ENCODE measurements at regions not wholly inside any gene's neighbourhood (a gene's known extent, or its start where the extent isn't known, plus 50 kb on each side); places are given as distances from the start of the nearest gene placed in this dataset.

- intact Hi-C loops (cut with DNase I; ENCODE audit: low total_unique reads) = loop anchor here (10.0 kb wide), 1 partner anchor 64 kb away; the partner anchor contains the start of gene TAGAP
- peaks cover 16 to 56% (median 41%) of the 10 kb centered on the region in 4 donors for H3K4me1 ChIP-seq
- peak overlapping the region in 1 of 5 donors; percentile 78 for H3K27ac ChIP-seq
- H3K4me3 ChIP-seq = no peak overlapping the region
- peaks cover 0 to 11% (median 0%) of the 10 kb centered on the region in 3 donors for H3K27me3 ChIP-seq
- DNase-seq = no peak
- H3K9me3 ChIP-seq = no peaks in the 10 kb centered on the region
- 90 to 96% (median 91%) methylated on average over 10 of the region's 10 CpGs for WGBS, 5 donors
- no peaks in the 10 kb centered on the region for H3K36me3 ChIP-seq
- TF ChIP-seq, protein P1, sequence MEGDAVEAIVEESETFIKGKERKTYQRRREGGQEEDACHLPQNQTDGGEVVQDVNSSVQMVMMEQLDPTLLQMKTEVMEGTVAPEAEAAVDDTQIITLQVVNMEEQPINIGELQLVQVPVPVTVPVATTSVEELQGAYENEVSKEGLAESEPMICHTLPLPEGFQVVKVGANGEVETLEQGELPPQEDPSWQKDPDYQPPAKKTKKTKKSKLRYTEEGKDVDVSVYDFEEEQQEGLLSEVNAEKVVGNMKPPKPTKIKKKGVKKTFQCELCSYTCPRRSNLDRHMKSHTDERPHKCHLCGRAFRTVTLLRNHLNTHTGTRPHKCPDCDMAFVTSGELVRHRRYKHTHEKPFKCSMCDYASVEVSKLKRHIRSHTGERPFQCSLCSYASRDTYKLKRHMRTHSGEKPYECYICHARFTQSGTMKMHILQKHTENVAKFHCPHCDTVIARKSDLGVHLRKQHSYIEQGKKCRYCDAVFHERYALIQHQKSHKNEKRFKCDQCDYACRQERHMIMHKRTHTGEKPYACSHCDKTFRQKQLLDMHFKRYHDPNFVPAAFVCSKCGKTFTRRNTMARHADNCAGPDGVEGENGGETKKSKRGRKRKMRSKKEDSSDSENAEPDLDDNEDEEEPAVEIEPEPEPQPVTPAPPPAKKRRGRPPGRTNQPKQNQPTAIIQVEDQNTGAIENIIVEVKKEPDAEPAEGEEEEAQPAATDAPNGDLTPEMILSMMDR (IDR thresholded peaks at IDR 0.05) = no peak
- TF ChIP-seq POLR2A (IDR thresholded peaks at IDR 0.05) (no peak), EP300 (IDR thresholded peaks at IDR 0.05) (no peak), POLR2AphosphoS5 (IDR thresholded peaks at IDR 0.05) (no peak)
Measured at GRCh38 chr6:159108426-159108985, 60.7 kb upstream of the FNDC1 start.

GRCh38 chr6:159107451-159108260, 61.5 kb upstream of the FNDC1 start:
- peak overlapping the region in 3 of 4 donors; percentile 4 to 25 (median 7) for H3K4me3 ChIP-seq
- H3K27me3 ChIP-seq = peaks cover 0 to 11% (median 0%) of the 10 kb centered on the region in 3 donors
- TF ChIP-seq POLR2A (IDR thresholded peaks at IDR 0.05) = no peak
- no peak for TF ChIP-seq EP300 (IDR thresholded peaks at IDR 0.05)
- no peak for TF ChIP-seq POLR2AphosphoS5 (IDR thresholded peaks at IDR 0.05)
- TF ChIP-seq, protein P1 (IDR thresholded peaks at IDR 0.05) = no peak
- peaks cover 16 to 56% (median 42%) of the 10 kb centered on the region in 4 donors for H3K4me1 ChIP-seq
- H3K36me3 ChIP-seq = no peaks in the 10 kb centered on the region
- intact Hi-C loops (cut with DNase I; ENCODE audit: low total_unique reads) = loop anchor here (10.0 kb wide), 1 partner anchor 63 kb away; the partner anchor contains the start of gene TAGAP
- DNase-seq = peak; percentile 32 to 60
- peak overlapping the region; percentile 71 to 85 (median 78) for H3K27ac ChIP-seq
- WGBS, 5 donors = 46 to 68% (median 49%) methylated on average over 19 of the region's 19 CpGs
- H3K9me3 ChIP-seq = no peaks in the 10 kb centered on the region

GRCh38 chr6:159106627-159107241, 61.9 kb upstream of the TAGAP start:
- intact Hi-C loops (cut with DNase I; ENCODE audit: low total_unique reads) = loop anchor here (10.0 kb wide), 1 partner anchor 62 kb away; the partner anchor contains the start of gene TAGAP
- Histone ChIP-seq H3K27me3 (peaks cover 0 to 11% (median 0%) of the 10 kb centered on the region in 3 donors), H3K36me3 (no peaks in the 10 kb centered on the region), H3K4me3 (peak overlapping the region in 3 of 4 donors; percentile 4 to 25 (median 7)), H3K9me3 (no peaks in the 10 kb centered on the region), H3K27ac (peak overlapping the region; percentile 35 to 78 (median 76)), H3K4me1 (peaks cover 16 to 56% (median 42%) of the 10 kb centered on the region in 4 donors)
- TF ChIP-seq EP300 (IDR thresholded peaks at IDR 0.05) (no peak), POLR2AphosphoS5 (IDR thresholded peaks at IDR 0.05) (peak in 2 of 3 donors; percentile 45 to 50)
- TF ChIP-seq, protein P1 (IDR thresholded peaks at IDR 0.05) = no peak
- 15 to 29% (median 22%) methylated on average over 7 of the region's 7 CpGs for WGBS, 5 donors
- peak; percentile 90 to 92 for DNase-seq

DNA sequence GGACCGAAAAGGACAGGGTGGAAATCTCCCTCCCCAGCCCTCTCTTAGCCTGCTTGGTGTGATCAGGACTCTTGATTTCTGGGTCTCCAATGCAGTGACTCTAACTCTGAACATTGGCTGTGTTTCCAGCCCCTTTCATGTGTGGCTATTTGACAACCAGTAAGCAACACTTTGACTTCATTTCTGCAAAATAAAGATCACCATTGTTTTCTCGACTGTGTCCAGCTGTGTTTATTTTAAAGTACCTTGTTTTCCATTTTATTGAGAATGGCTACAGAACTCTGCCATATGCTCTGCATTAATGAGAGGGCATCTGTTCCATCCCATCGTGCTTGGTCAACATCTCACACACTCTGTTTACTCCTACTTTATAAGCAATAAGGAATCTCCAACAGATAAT, 60.9 kb upstream of the TAGAP start:
- peaks cover 0 to 11% (median 0%) of the 10 kb centered on the region in 3 donors for H3K27me3 ChIP-seq
- no peak for DNase-seq
- TF ChIP-seq EP300 (IDR thresholded peaks at IDR 0.05) (no peak), POLR2AphosphoS5 (IDR thresholded peaks at IDR 0.05) (no peak), POLR2A (IDR thresholded peaks at IDR 0.05) (no peak)
- TF ChIP-seq, protein P1 (IDR thresholded peaks at IDR 0.05) = no peak
- H3K4me3 ChIP-seq = no peak overlapping the region
- no peaks in the 10 kb centered on the region for H3K36me3 ChIP-seq
- 35 to 60% (median 42%) methylated on average over 3 of the region's 3 CpGs for WGBS, 5 donors
- H3K4me1 ChIP-seq = peaks cover 16 to 56% (median 42%) of the 10 kb centered on the region in 4 donors
- H3K9me3 ChIP-seq = no peaks in the 10 kb centered on the region
- intact Hi-C loops (cut with DNase I; ENCODE audit: low total_unique reads) = loop anchor here (10.0 kb wide), 1 partner anchor 61 kb away; the partner anchor contains the start of gene TAGAP
- no peak overlapping the region for H3K27ac ChIP-seq
